ENCODE measurements at regions not wholly inside any gene's neighbourhood (a gene's known extent, or its start where the extent isn't known, plus 50 kb on each side); places are given as distances from the start of the nearest gene placed in this dataset.

DNA sequence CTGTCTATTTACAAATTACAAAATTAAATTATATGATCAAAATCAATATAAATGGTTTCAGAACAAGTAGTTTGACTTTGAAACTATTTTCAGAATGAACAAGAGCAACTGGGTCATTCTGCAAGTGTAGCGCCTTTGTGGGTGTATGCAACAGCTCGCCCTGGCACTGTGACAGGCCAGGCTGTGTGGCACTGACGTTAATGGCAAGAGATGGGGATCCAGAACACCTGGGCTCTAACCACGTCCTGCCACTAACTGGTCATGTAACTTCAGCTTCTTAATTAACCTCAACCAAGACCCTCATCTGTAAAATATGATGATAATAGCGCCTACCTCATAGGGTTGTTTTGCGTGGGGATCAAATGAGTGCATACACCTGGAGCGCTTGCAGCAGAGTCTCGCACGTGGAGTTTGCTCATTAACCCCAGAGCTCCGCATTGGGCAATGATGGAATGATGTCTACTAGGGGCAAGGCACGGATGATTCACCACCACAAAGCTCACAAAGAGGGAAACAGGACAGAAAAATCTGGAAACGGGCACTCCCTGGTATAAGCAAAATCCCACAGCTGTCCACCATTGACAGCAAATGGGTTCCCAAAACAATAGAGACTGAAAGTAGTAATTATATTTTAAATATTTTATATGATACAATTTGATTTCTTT is 639.4 kb downstream of the SEMA5A start:
- DNase-seq (ENCODE audit: low read depth, low spot score) = no peak

DNA sequence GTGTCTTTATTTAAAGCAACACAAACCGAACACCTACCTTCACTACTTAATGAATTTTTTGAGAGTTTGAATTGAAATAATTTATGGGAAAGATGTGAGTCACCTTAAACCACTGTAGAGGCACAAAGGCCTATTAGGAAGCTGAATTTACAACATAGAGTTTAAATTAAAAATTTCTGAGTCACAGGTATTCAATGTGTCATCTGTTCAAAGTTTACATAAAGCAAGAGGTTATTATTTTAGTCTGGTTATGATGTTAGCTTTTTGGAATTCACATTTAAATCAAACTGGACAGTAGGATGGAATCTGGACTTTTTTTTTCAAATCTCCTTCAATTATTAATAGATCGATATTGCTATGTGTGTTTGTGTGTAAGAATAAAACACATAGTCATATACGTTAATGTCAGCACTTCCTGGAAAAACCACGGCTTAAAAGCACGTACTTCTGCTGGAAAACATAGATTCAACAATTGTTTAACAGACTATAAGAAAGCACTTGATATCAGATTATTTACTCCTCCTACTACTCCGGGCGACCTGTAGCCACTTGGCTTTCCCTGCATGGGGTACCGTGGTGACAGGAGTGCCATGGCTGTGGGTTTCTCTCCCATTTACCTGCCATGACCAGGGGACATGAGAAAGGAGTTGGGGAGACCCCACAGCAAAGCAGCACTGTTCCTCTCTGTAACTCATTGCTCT is 638.6 kb downstream of the SEMA5A start:
- no peak for DNase-seq (ENCODE audit: low read depth, low spot score)

DNA sequence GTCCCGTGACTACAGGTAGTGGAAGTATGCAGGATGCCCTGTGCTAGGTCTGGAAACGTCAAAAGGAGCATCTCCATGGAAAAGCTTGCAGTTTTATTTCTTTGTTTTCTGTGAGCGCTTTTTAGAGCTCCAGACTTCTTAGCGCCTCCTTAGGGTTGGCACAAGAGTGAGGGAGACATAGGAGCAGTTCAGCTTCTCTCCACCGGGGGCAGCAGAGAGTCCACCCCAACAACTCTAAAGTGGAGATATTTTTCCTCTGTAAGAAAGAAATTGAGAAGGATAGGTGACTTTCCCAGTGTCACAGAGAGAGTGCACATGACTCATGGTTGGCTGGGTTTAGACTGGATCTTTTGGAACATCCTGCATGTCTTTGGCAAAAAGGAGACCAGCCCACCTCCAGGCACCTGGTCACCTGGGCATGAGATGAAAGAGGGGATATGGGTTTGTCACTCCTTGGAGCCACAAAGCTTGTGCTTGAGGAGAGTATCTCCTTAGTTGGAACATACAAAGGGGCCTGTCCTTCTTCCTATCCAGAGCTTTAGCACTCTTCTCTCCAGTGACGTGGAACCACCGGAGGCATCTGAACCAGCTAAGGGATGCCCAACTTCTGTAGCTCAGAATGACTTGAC is 637.7 kb downstream of the SEMA5A start:
- DNase-seq (ENCODE audit: low read depth, low spot score) = no peak

DNA sequence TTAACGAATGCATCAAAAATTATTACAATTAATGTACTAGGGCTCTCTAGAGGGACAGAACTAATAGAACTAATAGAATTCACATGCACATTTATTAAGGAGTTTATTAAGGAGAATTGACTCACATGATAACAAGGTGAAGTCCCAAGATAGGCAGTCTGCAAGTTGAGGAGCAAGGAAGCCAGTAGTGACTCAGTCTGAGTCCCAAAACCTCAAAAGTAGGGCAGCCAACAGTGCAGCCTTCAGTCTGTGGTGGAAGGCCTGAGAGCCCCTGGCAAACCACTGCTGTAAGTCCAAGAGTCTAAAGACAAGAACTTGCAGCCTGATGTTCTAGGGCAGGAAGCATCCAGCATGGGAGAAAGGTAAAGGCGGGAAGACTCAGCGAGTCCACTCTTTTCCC is 633.8 kb downstream of the SEMA5A start:
- DNase-seq (ENCODE audit: low read depth, low spot score) = no peak

DNA sequence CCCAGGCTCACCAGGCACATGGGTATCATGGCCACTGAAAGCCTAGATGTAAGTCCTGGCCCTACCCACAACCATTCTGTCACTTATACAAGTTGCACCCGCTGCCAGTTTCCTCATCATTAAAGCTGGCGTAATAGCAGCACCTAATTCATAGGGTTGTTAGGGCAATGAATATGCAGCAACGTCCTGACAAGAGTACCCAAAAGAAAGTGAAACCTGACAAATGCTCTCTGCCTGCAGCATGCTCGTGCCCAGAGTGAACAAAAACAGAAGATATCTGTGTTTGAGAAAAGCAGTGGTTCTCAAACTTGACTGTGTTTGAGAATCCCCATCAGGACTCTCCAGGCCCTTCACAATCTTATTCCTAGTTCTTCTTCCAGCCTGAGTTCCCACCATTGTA is 632.4 kb downstream of the SEMA5A start:
- no peak for DNase-seq (ENCODE audit: low read depth, low spot score)

DNA sequence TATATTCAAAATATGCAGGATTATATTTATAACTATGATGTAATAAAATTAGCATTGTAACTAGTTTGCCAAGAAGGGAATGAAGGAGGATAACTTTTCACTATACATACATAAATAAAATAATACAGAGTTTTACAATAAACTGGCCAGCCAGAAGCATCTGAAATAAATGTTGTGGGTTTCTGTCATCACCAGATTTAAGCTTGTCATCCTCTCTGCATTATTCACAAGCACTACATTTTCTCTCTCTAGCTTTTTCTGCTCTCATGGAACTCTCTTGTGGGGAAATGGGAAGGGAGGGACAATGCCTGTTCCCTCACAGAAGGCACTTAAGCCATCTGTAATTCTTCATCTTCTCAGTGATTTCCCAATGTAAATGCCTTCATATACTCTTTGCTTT is 626.8 kb downstream of the SEMA5A start:
- DNase-seq (ENCODE audit: low read depth, low spot score) = no peak

DNA sequence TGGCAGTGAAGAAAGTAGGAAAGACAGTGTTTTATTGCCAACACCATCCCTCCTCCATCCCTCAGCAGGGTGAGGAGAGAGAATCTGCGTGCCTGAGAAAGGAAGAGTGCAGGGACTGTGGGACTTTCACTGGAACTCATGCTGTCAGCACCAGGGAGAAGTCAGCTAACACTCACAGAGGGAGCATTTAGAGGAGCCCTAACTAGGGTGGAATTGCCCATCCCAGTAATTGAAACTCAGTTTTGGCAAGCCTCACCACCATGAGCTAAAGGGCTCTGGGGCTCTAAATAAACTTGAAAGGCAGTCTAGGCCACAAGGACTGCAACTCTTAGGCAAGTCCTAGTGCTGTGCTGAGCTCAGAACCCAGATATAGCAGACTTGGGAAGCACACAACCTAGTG is 622.3 kb downstream of the SEMA5A start:
- DNase-seq (ENCODE audit: low read depth, low spot score) = no peak

DNA sequence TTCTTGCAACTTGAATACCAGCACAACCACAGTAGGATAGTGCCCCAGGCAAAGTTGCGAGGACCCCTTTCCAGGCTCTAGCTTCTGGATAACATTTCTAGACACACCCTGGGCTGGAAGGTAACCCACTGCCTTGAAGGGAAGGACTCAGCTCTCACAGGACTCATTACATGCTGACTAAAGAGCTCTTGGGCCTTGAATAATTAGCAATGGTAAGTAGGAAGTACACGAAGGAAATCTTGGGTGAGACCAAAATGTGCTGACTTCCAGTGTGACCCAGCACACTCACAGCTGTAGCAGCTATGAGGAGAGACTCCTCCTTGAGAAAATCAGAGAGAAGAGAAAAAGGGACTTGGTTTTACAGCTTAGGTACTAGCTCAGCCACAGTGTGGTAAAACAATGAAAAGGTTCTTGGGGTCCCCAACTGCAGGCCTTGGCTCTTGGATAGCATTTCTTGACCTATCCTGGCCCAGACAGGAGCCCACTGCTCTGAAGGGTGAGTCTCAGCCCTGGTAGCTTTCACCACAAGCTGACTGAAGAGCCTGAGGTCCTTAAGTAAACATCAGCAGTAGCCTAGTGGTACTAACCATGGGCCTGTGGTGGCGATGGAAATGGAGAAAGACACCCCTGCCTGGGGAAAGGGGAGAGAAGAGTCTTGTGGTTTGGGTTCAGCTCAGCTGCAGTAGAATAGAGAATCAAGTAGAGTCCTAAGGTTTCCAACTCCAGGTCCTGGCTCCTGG is 621.7 kb downstream of the SEMA5A start:
- DNase-seq (ENCODE audit: low read depth, low spot score) = no peak

DNA sequence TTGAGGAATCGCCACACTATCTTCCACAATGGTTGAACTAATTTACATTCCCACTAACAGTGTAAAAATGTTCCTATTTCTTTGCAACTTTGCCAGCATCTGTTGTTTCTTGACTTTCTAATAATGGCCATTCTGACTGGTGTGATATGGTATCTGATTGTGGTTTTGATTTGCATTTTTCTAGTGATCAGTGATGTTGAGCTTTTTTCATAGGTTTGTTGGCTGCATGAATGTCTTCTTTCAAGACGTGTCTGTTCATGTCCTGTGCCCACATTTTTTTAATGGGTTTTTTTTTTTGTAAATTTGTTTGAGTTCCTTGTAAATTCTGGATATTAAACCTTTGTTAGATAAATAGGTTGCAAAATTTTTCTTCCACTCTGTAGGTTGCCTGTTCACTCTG is 615.9 kb downstream of the SEMA5A start:
- DNase-seq (ENCODE audit: low read depth, low spot score) = no peak

DNA sequence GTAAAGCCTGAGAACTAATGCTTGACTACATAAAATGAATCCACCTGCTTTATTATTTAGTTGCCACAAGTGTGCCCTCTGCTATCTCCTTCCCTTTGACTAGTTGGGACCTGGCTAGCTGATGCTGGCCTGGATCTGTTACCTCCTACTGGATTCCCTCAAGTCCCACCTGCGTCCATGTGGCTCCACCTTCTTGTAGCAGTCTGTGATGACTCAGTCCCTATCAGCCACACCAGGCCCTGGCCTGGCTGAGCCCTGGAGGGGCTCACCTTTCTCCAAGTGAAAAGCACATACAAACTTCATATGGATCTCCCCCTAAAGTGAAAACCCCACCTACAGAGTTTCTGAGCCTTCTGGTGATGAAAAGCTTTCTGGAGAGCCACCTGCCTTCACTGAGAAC is 611.4 kb downstream of the SEMA5A start:
- no peak for DNase-seq (ENCODE audit: low read depth, low spot score)

DNA sequence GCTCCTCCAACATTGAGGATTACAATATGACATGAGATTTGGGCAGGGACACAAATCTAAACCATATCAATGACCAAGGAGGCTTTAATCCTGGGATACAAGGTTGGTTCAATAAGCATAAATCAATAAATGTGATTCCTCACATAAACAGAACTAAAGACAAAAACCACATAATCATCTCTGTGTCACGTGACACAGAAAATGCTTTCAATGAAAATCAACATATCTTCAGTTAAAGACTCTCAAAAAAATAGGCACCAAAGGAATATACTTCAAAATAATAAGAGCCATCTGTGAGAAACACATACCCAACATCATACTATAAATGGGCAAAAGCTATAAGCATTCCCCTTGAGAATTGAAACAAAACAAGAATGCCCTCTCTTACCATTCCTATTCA is 604.9 kb downstream of the SEMA5A start:
- DNase-seq (ENCODE audit: low read depth, low spot score) = no peak

DNA sequence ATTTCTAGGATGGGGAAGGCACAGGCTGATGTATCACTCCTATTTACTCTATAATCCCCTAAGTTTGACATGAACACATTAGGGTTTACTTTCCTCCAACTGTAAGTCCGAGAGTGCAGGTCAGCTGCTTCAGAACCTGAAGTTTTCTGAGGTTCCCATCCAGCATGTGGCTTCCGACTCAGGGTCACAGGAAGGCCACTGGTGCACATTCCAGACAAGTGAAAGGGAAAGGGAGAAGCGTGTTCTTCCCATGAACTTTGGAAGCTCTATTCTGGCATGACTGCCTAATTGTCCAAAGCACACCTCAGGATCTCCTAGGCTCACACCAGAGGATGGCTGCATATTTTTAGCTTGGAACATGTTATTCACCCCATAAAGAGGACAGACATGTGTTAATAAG is 602.6 kb downstream of the SEMA5A start:
- DNase-seq (ENCODE audit: low read depth, low spot score) = no peak

DNA sequence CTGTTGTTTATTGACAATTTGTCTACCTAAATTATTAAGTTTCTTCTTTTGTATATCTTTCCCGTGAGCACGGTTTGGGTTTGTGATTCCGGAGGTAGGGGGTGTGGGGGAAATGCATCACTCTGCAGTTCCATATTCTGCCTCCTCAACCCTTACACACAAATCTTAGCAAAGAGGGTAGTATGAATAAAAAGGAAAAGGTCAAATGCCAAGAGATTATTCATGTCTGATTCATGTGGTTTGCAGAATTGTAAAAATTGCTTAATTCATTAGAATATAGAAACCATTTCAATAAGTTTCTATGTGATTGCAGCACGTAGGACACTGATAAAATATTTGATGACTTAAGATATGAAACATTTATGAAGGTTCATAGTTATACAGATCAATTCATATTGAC is 601.9 kb downstream of the SEMA5A start:
- DNase-seq (ENCODE audit: low read depth, low spot score) = no peak

DNA sequence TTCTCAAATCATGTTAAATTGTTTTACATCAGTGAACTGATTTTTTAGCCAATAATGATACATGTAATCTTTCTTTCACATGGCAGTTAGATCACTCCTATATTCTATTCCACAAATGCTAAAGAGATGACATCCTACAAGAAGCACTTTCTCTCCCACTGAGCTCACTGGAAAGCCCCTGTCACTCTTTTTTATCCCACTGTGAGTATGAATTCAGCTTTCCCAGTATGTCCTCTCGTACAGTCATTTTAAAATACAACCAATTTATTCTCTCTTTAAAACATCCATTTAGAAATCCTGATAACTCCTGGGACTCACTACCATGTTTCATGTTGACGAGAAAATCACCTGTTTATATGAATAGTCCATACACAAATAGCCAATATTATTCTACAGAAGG is 599.9 kb downstream of the SEMA5A start:
- no peak for DNase-seq (ENCODE audit: low read depth, low spot score)

DNA sequence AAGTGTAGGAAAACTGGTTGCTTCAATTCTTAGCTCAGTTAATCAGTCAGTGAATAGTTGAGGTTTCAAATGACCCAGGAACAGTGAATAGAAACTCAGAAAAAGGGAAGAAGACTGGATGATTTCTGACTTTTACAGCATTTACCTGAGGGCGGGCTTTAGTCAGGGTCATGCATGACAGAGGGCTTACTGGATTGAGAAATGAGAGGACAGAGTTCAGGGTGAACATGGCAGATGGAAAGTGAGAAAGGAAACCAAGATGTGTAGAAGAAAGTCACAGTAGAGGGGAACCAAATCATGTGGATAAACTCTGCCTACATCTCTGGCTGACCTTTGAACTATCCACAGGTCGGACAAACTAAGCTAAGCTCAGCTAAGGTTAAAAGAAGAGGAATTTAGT is 596.0 kb downstream of the SEMA5A start:
- no peak for DNase-seq (ENCODE audit: low read depth, low spot score)

DNA sequence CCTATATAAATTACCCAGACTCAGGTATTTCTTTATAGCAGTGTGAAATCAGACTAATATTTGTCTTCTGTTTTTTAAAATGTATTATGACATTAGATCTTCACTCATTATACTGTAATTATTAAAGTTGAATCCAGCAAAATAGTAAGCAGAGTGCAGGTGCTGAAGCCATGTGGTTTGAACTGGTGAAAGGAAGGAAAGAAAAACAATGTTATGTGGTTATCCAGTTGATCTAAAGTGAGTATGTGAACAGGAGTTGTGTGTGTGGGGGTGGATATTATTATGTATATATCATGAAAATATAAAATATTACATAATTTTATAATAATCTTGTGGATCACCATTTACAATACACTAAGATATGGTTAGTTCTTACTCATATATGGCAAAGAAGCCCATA is 593.7 kb downstream of the SEMA5A start:
- DNase-seq (ENCODE audit: low read depth, low spot score) = no peak

DNA sequence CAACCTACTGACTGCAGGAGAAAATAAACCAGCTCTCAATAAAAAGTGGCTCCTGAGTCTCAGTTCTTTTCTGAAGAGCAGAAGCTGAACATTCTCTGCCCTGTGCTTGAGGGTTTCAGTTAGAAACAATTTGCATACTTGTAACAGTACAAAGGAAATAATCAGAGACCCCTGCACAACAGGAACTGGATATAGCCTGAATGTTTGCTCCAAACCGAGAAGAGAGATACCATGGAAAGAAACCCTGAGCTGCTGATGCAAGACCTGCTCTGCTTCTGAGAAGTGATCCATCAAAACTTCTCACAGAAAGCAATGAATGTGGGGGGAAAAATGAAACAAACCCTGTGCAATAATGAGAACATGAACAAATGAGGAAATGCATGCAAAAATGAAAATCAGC is 592.9 kb downstream of the SEMA5A start:
- DNase-seq (ENCODE audit: low read depth, low spot score) = no peak

DNA sequence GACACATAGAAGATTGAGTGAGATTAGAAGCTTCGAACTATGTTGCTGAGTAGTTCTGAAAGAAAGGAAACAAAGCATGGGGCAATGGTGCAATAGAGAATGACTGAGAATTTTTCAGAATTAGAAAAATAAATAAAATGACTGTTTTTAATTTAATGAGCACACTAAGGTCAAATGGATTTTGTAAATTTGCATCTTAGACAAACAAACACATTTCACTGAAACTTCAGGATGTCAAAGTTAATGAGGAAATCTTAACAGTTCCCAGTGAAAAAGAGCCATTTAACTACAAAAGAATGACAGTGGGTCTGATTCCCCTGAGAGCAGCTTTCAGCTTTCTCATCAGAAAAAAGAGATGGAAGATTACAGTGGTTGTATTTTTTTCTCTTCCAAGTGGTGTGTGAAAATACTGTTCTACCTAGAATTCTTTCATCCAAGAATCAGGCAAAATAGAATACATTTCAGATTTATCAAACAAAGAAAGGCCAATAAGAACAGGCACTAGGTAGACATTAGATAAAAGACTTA is 591.9 kb downstream of the SEMA5A start:
- no peak for DNase-seq (ENCODE audit: low read depth, low spot score)

DNA sequence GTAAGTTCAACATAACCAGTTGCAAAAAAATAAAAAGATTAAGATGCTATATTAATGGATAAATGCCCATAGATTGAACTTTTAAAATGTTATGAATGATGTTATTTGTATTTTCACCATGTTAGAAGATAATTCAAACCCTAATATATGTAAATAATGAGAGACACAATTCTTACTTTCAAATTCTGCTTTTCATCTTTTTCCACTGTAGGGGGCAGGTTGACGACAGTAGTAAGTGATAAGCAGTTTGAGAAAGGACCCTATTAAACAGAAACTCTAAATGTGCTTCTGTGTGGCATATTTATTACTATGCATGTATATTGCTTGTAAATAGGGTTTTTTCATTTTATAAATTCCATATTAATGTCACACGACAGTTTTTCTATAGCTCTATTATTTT is 591.1 kb downstream of the SEMA5A start:
- no peak for DNase-seq (ENCODE audit: low read depth, low spot score)

DNA sequence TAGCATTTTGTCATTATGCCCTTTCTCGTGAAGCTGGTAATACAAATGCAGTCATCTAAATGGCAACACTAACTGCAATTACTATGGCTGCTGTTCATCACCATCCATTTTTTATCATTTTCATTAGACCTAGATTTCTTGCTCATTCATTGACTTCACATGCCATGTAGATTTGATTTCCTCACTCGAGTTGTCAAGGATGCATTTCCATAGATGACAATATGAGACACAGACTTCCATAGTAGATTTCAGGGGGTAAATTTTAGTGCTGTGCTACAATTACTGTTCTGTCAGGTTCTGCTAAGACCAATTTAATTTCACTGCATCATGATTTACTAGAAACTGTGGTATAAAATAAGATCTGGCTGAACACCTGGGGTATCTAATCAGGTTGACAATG is 589.2 kb downstream of the SEMA5A start:
- DNase-seq (ENCODE audit: low read depth, low spot score) = no peak

DNA sequence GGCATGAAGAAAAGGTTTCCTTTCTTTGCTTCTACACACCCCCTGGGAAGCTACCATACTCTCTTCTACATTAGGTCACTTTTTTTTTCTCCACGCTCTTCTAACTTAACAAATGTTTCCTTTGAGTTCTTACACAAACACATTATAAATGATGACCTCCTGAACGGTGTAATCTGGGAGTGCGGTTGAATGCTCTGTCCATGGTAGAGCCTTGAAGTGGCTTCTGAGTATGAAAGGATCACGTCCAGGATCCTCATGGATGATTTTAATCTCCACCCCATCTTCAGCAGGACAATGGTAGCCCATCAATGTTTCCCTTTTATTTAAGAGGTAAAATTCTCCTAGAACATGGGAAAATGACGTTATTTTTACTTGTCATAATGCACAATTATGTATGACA is 587.3 kb downstream of the SEMA5A start:
- no peak for DNase-seq (ENCODE audit: low read depth, low spot score)

DNA sequence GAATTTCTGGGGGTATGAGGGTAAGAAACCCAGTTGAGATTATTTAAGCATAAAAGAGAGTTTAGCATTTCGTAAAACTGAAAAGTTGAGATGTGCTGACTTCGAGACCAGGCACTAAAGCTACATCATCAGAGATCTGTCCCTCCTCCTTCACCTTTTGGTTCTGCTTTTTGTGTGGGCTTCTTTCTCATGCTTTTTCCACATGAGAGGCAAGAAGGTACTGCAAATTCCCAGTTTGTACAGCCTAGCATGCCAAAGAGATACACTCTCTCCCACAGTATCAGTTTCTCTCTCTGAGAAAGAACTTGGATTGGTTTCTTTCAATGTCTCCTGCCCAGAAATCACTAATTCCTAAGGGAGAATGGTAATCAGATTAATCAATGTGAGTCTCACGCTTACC is 584.7 kb downstream of the SEMA5A start:
- no peak for DNase-seq (ENCODE audit: low read depth, low spot score)
